ENCODE measurements at regions not wholly inside any gene's neighbourhood (a gene's known extent, or its start where the extent isn't known, plus 50 kb on each side); places are given as distances from the start of the nearest gene placed in this dataset.

DNA sequence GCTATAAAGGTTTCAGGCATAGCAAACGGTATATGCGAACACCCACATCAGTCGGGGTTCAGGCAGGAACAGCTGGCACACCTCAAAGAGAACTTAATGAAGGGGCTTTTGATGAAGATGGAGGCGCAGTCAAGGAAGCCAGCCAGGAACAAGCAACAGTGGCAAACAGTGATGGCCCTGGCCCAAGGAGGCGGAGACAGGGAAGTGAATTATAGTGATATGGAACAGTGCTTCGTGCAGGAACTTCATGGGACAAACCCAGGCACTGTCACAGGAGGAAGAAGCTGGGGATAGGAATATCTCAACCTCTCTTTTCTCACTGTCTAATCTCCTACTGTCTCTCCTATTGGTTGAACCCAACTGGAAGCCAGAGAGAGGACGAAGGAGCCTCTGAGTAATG, 328.3 kb downstream of the AACS start:
- TF ChIP-seq, protein P1, sequence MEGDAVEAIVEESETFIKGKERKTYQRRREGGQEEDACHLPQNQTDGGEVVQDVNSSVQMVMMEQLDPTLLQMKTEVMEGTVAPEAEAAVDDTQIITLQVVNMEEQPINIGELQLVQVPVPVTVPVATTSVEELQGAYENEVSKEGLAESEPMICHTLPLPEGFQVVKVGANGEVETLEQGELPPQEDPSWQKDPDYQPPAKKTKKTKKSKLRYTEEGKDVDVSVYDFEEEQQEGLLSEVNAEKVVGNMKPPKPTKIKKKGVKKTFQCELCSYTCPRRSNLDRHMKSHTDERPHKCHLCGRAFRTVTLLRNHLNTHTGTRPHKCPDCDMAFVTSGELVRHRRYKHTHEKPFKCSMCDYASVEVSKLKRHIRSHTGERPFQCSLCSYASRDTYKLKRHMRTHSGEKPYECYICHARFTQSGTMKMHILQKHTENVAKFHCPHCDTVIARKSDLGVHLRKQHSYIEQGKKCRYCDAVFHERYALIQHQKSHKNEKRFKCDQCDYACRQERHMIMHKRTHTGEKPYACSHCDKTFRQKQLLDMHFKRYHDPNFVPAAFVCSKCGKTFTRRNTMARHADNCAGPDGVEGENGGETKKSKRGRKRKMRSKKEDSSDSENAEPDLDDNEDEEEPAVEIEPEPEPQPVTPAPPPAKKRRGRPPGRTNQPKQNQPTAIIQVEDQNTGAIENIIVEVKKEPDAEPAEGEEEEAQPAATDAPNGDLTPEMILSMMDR (IDR thresholded peaks at IDR 0.05; ENCODE audit: low read depth, low read length, missing control alignments) = no peak
- no peak for DNase-seq (ENCODE audit: extremely low read depth, low read depth)
- no peak overlapping the region for H3K4me3 ChIP-seq (replicated peaks; ENCODE audit: low read depth, low read length)

DNA sequence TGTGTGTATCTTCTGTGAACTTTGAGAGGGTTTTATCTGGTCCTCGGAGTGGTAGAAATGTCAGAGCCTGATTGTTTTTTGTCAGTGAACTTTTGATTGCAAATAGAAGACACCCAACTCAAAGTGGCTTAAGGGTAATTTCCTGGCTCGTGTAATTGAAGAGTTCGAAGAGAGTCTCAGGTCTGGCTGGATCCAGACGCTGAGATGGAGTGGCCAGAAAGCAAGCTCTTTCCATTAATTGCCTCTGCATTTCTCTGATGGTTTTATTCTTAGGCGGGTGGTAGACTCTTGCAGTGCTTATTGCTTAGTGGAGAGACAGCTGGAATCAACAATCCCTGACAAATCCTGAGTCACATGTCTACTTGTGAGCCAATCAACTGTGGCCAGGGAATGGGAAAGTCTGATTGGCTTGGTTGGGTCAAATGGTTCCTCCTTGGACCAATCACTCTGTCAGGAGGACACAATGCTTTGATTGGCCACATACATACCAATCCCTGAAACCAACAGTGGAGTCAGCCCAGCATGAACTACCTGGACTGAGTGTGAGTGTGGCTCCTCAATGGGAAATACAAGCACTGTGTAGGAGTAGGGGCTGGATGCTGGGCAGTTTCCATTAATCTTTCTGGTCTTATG, 330.5 kb downstream of the AACS start:
- no peak overlapping the region for H3K4me3 ChIP-seq (replicated peaks; ENCODE audit: low read depth, low read length)
- TF ChIP-seq, protein P1 (IDR thresholded peaks at IDR 0.05; ENCODE audit: low read depth, low read length, missing control alignments) = no peak
- DNase-seq (ENCODE audit: extremely low read depth, low read depth) = no peak

DNA sequence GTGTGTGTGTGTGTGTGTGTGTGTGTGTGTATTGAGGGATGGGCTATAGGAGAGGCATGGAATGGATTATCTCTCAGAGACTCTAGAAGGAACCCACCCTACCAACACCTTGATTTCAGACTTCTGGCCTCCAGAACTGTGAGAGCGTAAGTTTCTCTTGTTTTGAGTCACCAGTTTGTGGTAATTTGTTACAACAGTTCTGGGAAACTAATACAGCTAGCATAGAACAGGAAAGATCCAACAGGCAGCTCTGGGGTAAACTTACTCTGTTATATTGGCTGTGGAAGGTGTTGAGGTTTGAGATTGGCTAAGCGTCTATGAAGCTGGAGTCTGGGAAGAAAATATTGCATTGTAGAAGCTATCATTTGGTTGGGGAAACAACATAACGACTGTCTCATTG, 334.3 kb downstream of the AACS start:
- no peak for DNase-seq (ENCODE audit: extremely low read depth, low read depth)
- TF ChIP-seq, protein P1 (IDR thresholded peaks at IDR 0.05; ENCODE audit: low read depth, low read length, missing control alignments) = no peak
- no peak overlapping the region for H3K4me3 ChIP-seq (replicated peaks; ENCODE audit: low read depth, low read length)

DNA sequence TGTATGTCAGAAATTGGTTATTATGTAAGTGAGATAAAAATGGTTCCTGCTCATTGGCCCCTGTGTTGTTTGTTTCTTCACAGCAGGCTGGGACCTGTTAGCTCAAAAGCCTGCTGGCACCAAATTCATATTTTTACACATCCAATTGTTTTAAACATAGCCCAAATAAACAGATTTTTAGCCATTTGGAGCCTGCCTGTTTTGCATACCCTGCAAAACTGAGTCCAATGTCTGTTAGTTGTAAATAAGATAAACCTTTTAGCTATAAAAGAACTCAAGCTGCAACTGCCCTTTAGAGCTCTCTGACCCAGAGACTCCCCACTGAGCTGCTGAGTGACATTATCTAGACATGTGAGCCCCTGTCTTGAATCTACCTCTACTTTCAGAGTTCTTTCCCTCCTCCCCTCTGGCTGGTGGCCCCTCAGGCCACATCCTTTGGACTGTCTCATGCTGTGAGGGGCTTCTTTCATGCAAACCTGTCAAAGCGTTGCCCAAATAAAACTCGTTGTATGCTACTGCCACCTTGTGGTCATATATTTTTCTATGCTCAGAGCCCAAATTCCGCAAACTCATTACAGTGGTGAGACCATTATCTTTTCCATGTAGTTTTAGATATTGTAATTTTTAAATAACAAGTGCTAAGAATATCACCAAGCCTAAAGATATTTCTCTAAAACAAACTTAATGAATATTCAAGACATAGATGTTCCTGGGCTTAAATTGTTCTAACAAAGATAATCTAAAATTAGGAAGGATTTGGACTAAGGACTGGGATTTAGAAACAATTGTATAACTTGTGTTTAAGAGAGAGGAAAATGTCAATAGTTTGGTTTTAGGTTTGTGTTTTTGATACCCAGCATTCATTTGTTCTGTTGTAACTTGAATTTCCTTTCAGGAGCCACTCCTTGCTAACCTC, 337.9 kb downstream of the AACS start:
- DNase-seq (ENCODE audit: extremely low read depth, low read depth) = peak; percentile 2
- no peak overlapping the region for H3K4me3 ChIP-seq (replicated peaks; ENCODE audit: low read depth, low read length)
- TF ChIP-seq, protein P1 (IDR thresholded peaks at IDR 0.05; ENCODE audit: low read depth, low read length, missing control alignments) = peak; percentile 42

DNA sequence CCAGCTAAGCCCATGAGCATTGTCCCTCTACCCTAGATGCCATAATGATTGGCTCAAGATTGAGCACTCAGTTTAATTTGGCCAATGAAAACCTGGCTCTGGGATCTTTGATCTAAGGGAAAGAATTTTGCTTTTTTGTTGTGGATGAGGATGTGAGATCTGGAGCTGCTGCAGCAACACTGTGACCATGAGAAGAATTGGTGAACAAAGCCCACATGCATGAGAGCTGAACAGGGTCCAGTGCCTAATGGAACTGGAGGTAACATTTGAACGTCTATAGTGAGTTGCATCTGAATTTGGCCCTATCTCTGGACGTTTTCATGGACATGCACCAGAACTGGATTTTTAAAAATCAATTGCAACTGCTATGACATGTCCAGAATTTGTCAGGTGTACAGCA, 338.6 kb downstream of the AACS start:
- no peak for DNase-seq (ENCODE audit: extremely low read depth, low read depth)
- TF ChIP-seq, protein P1 (IDR thresholded peaks at IDR 0.05; ENCODE audit: low read depth, low read length, missing control alignments) = no peak
- H3K4me3 ChIP-seq (replicated peaks; ENCODE audit: low read depth, low read length) = no peak overlapping the region

DNA sequence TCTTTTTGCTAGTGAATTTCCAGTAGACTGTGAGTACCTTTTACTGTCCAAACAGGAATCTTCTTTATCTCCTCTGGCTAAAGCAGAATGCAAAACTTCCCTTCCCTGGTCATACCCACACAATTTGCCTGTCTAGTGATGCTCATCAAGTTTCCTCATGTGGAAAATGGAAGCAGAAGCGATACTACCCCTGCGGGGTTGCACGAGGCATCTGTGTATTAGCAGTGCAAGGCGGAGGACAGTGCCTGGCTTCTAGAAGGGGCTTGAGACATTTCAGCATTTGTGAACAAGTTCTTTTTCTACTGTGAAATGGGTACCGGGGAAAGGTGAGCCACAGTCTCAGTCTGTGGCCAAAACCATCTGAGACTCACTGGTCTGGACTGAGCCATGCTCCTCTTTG, 340.9 kb downstream of the AACS start:
- no peak for DNase-seq (ENCODE audit: extremely low read depth, low read depth)
- TF ChIP-seq, protein P1 (IDR thresholded peaks at IDR 0.05; ENCODE audit: low read depth, low read length, missing control alignments) = no peak
- no peak overlapping the region for H3K4me3 ChIP-seq (replicated peaks; ENCODE audit: low read depth, low read length)
